Activated T-cell treated with anti-CD3 and anti-CD28 coated beads for 1 hour (primary cell): ENCODE measurements at regions not wholly inside any gene's neighbourhood (a gene's known extent, or its start where the extent isn't known, plus 50 kb on each side); places are given as distances from the start of the nearest gene placed in this dataset.
"Not testable (repeated sequence)": the region's sequence is repeated elsewhere in the genome, so short reads cannot be mapped to it uniquely, and the experiment has no call there.

Experiments
- DNase-seq: peaks from one replicate; pipeline ENCODE4 v3.0.0-alpha.2; 2020; ENCODE audit warnings: low read depth

DNA sequence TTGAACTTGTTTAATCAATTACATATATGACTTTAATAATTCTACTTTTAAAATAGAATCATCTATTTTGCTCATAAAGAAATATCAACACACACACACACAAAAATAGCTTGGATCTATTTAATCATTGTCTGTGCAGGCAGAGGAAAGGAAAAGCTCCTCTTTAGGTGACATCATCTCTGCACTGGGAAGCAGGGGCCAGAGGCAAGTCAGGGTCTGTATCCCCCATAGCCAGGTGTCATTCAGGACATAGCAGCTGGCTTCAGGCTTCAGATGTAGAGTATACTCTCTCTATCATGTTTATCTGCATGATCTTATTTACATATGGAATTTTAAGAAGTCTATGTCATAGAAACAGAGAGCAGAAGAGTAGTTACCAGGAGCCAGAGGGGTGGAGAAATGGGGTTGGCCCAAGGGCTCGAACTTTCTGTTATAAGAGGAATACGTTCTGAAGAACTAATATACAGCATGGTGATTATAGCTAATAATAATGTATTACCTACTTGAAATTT is 110.4 kb upstream of the LDB2 start:
- no peak for DNase-seq

DNA sequence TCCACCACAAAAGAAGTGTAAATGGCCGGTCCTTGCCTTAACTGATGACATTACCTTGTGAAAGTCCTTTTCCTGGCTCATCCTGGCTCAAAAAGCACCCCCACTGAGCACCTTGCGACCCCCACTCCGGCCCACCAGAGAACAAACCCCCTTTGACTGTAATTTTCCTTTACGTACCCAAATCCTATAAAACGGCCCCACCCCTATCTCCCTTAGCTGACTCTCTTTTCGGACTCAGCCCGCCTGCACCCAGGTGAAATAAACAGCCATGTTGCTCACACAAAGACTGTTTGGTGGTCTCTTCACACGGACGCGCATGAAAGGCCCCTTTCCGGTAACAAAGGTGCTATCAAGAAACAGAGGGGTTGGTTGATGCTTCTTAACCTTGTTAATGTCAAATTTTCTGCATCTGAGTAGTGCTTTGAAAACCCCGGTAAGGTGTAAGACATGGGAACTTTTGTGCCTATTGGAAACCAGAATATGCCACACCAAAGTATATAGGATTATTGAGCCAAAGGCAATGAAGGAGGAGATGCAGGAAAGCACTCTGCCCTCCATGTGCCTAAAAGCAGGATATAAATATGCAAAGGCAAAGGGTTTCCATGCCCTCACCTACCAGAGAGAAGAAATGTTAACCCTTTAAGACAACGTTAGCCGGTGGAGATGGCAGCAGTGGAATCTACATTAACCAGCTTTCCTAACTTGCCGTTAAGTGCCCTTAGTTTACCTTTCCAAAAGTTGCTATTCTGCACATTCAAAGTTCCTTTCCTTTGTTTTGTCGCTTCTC is 105.4 kb upstream of the LDB2 start:
- not testable (repeated sequence) for DNase-seq

DNA sequence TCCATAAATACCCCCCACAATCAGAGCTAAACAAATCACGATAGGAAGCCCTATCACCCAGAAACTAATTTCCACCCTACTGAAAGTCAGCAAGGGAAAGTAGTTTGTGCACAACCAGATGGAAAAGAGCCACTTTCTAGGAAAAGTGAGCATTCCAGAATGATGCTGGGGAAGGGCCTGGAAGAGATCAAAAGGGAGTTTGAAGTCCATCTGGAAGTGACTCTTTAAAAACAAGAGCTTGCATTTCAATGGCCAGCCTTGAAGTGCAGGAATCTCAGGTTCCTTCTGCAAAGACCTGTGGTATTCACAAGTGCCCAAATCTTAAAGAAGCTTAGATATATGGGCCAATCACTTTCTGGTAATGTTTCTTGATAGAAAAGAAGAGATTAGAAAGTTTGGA is 97.0 kb upstream of the LDB2 start:
- no peak for DNase-seq

DNA sequence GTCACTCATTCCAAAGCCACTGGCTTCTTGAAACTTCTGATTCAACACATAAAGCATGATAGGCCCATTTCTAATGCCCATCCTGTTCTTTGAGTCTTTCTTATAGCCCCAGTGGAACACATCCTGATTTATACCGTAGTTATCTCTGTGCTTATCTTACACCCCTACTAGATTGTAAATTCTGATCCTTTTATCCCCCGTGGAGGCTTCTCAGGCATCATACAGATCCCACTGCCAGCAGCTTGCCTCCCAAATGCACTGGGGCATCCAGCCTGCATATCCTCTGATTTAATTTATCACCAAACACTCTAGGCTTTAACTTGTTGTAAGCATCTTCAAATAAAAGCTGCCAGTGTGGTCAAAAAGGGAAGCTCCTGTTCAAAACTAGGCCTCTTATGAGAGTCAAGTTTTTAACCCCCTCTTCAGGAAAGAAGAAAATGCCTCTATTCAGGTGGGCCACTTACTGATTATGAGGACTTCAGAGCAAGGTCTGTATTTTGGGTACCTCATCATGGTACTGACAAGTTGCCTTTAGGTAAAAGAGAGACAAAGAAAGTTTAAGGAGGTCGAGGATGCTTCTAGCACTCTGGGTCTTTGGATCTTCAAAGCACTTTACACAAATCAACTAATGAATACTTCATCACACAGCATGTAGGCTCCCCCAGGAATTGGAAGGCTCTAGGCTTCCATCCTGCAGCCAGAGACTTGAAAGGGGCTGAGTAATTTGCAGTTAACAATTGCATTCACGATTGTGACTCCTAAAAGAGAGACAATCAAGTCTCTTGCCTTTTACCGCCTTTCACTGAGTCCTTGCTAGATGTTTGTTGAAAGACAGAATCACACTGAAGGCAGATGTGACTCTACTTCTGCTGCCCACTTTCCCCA is 95.8 kb upstream of the LDB2 start:
- no peak for DNase-seq

DNA sequence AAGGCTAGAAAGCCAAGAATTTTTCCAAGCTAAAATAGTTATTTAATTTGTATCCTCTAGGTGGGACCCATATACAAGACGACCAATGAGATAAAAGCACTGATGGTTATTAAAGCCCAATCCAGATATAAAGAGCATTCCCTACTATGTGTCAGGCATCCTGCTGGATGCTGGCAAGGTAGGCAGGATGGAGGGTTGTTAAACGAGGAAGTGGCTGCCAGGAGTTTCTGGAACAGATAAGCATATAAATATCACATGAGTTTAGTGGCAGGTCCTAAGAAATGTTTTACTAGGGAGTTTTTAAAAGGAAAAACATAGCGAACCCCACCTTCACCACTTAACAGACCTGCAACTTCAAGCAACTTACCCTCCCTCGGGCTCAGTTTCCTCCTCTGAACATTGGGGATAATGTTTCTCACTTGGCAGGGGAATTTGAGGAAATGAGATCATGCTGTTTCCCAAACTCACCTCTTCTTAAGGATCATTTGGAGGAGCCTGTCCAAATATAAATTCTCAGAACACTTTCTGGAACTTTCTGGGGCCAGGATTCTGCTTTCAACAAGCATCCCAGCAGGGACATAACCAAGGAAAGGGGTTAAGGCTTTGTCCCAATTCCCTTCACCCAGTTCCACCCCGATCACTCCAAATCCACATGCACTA is 94.3 kb upstream of the LDB2 start:
- DNase-seq = no peak

DNA sequence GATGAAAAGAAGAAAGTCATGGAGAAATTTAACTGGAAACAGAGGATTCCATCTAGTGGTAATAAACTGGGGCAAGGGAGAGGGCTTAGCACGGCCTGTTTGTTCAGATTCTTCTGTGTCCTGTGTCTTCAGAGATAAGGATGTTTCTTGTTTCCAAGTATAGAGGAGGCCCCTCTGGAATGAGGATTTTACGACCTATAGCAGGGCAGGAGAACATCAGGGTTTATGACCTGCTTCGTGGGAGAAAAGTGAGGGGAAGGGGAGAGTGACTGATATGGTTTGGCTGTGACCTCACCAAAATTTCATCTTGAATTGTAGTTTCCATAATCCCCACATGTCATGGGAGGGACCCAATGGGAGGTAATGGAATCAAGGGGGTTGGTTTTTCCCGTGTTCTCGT is 93.0 kb upstream of the LDB2 start:
- no peak for DNase-seq

DNA sequence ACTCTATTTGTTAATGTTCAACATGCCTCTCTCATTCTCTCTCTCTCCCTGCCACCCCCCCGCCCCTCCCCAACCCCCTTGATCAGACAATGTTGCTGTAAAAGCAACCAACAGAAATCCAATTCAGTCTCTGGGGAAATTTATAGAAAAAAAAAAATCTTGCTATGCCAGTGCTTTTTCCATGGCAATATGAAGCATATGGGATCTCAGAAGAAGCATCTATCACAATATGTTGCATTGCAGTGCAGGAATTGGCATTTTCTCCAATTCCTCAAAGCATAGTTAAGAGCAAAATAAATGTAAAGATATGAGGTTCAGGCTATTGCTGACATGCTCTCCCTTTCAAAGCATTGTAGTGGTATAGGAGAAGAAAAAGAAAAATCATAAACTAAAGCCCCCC is 90.9 kb upstream of the LDB2 start:
- DNase-seq = no peak

GRCh38 chr4:16988814-16989213 is 90.4 kb upstream of the LDB2 start:
- no peak for DNase-seq

GRCh38 chr4:16977081-16977480 is 78.6 kb upstream of the LDB2 start:
- DNase-seq = no peak

DNA sequence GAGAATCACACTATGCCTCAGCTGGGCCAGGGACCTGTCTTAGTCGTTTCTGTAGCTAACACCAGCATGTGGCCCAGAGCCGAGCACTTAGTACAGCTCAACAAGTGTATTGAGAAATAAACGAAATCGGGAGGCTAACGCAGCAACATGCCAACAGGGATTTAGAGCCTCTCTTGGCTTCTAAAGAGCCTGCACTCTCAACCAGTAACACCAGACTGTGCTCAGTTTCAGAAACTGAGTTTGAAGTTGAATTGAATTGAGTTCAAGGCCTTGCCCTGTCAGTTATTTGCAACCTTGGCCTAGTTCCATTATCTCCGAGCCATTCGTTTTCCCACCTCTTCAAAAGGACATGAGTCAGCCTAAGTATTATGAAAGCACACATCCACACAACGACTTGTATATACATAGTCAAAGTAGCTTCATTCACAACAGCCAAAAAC is 71.3 kb upstream of the LDB2 start:
- no peak for DNase-seq

DNA sequence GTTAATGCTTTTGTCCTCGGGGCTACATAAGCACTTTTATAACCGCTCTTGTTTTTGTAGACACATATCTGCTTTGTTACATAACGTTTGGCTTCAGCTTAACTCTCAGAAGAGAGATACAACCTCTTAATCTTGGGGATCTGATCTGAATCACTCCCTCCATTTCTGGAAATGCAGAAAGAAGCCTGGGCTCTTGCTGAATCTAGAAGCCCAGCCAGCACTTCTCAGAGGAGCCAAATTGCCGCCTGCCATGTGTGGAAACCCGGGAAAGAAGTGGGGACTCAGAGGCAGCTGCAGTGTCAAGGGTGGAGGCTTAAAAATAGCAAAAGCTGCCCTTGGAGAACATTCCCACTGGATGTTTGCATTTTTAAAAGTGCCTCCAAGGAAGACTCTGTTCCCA is 69.3 kb upstream of the LDB2 start:
- DNase-seq = no peak

- no peak for DNase-seq
Observed at GRCh38 chr4:16959305-16959704, 60.9 kb upstream of the LDB2 start.

DNA sequence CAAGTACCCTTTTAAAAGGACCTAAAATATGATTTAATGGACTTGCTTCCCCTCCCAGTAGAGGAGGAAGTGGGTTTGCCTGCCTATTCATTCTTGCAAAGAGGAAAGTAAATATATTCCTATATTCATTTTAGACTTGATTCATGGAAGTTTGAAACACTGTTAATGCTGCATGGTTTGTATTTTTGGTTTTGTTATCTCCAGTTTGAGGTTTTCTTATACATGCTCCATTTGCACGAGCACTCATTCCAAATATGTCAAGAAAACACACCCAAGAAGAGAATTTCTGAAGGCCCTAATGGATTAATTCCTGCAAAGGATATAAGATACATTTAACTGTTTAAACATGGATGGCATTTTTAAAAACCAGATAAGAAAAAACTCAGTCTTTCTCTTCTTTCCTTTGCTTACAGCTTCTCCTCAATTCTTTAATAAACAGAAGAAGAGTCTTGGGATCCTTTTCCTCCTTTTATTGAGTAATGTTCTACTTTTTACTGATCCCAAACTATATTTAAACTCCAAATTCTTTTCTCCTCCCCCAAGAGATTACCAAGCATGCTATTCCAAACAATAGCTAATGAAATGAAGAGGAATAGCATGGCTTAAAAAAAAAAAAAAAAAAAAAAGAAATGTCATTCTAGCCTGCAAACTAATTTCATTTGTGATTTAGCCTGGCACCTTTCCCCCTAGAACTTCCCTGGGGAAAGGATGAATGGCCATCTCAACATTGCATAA is 54.6 kb upstream of the LDB2 start:
- no peak for DNase-seq

- DNase-seq = no peak
Observed at GRCh38 chr4:16952462-16952871, 54.0 kb upstream of the LDB2 start.
